Adrenal gland (tissue), 9 donors: ENCODE measurements at regions not wholly inside any gene's neighbourhood (a gene's known extent, or its start where the extent isn't known, plus 50 kb on each side); places are given as distances from the start of the nearest gene placed in this dataset.

Experiments used
- DNase-seq, 7 donors: peaks; one replicate each; pipeline ENCODE4 v3.0.0-alpha.2; 2019 to 2020
- H3K27ac ChIP-seq, 5 donors: fragments of 200-600 bp; sonication (generic) in 4 of 5; 1 replicate in 3 of 5; 2 replicates in 2 of 5; pipeline versions ENCODE4 v1.5.1 to v1.8.0; 2016 to 2020; ENCODE audit warnings: mild to moderate bottlenecking in 1 of 5
- H3K27me3 ChIP-seq: fragments of 200-600 bp; 2 replicates; pipeline ENCODE4 v1.8.0; 2021
- H3K36me3 ChIP-seq, 2 donors: fragments of 200-600 bp; replicated peaks in 1 of 2; 1 replicate in 1 of 2; 2 replicates in 1 of 2; pipeline versions ENCODE4 v1.5.1 to v1.8.0; 2018 to 2022
- H3K4me1 ChIP-seq, 2 donors: fragments of 200-600 bp; replicated peaks in 1 of 2; 1 replicate in 1 of 2; 2 replicates in 1 of 2; pipeline versions ENCODE4 v1.5.1 to v1.8.0; 2018 to 2021
- H3K4me3 ChIP-seq, 4 donors: fragments of 200-600 bp; sonication (generic) in 3 of 4; one replicate each; pipeline ENCODE4 v1.5.1; 2016 to 2018
- H3K9me3 ChIP-seq, 3 donors: fragments of 200-600 bp; sonication (generic) in 1 of 3; replicated peaks in 1 of 3; 1 replicate in 2 of 3; 2 replicates in 1 of 3; pipeline versions ENCODE4 v1.5.1 to v1.8.0; 2016 to 2021
- POLR2A ChIP-seq, 2 donors: fragments of 450-650 bp; IDR thresholded peaks; one replicate each; pipeline ENCODE4 v1.6.1; 2017; ENCODE audit warnings: antibody characterized with exemption in 2 of 2, mild to moderate bottlenecking in 2 of 2, moderate library complexity in 1 of 2
- WGBS, 4 donors: extraction: QIAGEN DNeasy Blood & Tissue Kit in 2 of 4; methylation state at CpG; one replicate each; pipeline versions ENCODE4 v1.1.5 to v1.1.7; 2013 to 2017; 5-methylcytosine and 5-hydroxymethylcytosine counted together
- intact Hi-C, 2 donors: fragments of 100-400 bp; cut with DNase I; formaldehyde crosslinking; loops; one replicate each; pipeline versions ENCODE4 v1.14.1 to v1.15.0; 2022 to 2023
- TF ChIP-seq, protein P1 (sequence below), 6 experiments: fragments of 450-650 bp in 4 of 6; fragments of 200-600 bp in 2 of 6; sonication (generic) in 1 of 6; IDR thresholded peaks; 1 replicate in 5 of 6; 2 replicates in 1 of 6; pipeline versions ENCODE4 v1.5.1 to v1.8.0; 2016 to 2021; ENCODE audit warnings: antibody characterized with exemption in 6 of 6, mild to moderate bottlenecking in 2 of 6, moderate library complexity in 1 of 6
- donor health status: healthy with polysubstance abuse.
- donor health status: Bipolar disorder and iron deficiency.
- donor health status: DM: yes; HTN: yes; CAD: no.
- donor health status: DM: no; HTN: no; CAD: no.
- donor health status: DM: no; HTN: no; CAD: no.

DNA sequence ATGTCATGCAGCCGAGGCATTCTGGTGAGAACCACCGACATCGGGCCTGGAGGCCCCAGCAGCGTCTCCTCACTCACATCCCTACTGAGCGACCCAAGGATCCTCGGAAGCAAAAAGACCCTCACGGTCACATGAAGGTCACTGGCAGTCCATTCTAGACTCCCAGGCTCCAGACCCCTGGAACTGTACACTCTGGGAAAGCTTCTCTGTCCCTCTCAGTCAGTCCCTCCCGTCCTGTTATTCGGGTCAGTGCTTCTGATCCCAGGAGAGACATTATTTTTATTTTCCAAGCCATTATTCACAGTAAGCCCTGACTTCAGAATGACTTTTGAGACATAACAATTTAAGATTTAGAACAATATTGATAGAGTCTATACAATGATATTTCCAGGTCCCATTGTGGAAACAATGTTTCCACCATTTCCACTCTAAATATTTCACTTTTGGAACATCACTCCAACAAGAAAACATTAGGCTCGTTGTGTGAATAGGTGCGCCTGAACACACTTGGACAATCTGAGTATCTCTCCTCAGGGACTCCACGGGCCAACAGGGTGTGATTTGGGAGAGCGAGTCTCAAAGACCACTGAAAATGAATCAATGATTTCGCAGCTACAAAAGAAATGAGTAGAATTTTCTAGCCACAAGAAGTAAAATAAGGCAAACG lies 199.7 kb downstream of the SOD2 start:
- H3K4me1 ChIP-seq, result no peaks in the 10 kb centered on the region
- TF ChIP-seq, protein P1, sequence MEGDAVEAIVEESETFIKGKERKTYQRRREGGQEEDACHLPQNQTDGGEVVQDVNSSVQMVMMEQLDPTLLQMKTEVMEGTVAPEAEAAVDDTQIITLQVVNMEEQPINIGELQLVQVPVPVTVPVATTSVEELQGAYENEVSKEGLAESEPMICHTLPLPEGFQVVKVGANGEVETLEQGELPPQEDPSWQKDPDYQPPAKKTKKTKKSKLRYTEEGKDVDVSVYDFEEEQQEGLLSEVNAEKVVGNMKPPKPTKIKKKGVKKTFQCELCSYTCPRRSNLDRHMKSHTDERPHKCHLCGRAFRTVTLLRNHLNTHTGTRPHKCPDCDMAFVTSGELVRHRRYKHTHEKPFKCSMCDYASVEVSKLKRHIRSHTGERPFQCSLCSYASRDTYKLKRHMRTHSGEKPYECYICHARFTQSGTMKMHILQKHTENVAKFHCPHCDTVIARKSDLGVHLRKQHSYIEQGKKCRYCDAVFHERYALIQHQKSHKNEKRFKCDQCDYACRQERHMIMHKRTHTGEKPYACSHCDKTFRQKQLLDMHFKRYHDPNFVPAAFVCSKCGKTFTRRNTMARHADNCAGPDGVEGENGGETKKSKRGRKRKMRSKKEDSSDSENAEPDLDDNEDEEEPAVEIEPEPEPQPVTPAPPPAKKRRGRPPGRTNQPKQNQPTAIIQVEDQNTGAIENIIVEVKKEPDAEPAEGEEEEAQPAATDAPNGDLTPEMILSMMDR (IDR thresholded peaks at IDR 0.05), result no peak
- TF ChIP-seq POLR2A (IDR thresholded peaks at IDR 0.05), result no peak
- H3K27me3 ChIP-seq, result no peaks in the 10 kb centered on the region
- no peak for DNase-seq
- no peaks in the 10 kb centered on the region for H3K9me3 ChIP-seq
- H3K4me3 ChIP-seq, result no peak overlapping the region
- WGBS, 4 donors, result 80 to 82% (median 81%) methylated on average over 15 of the region's 15 CpGs
- intact Hi-C loops, result no loop called here
- H3K27ac ChIP-seq, result no peak overlapping the region
- no peaks in the 10 kb centered on the region for H3K36me3 ChIP-seq

DNA sequence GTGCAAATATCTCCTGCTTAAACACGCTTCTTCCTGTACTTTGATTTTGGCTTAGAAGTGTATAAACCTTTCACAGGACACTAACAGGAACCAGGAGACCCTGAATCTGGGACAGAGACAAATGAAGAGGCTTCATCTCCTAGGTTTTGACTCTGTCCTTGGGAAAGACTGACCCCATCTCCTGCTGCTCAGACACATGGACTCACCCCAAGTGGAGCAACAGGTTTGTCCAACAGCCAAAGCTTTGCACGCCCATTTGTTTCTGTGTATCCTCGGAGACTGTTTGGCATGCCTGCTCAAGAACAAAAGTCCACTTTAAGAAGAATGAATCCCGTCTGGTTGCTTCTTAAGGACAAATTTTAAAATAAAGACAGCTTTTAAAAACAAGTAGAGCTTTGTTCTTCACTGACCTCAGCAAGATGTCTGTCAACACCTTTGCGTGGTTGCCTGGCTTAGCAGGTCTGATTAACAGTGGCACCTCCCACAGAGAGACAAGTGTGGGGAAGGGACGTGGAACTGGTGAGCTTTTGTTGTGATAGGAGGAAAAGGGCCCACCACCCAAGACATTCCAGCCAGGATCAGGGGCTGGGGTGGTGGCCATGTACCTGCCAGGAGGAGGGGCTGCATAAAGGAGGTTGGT lies 202.6 kb downstream of the SOD2 start:
- no peak for TF ChIP-seq POLR2A (IDR thresholded peaks at IDR 0.05)
- TF ChIP-seq, protein P1 (IDR thresholded peaks at IDR 0.05), result no peak
- Histone ChIP-seq H3K27me3 (no peaks in the 10 kb centered on the region), H3K36me3 (no peaks in the 10 kb centered on the region), H3K9me3 (no peaks in the 10 kb centered on the region), H3K4me3 (no peak overlapping the region), H3K27ac (no peak overlapping the region), H3K4me1 (no peaks in the 10 kb centered on the region)
- intact Hi-C loops, result no loop called here
- 58 to 72% (median 64%) methylated on average over 6 of the region's 6 CpGs for WGBS, 4 donors
- DNase-seq, result peak in 1 of 7 donors; percentile 6

DNA sequence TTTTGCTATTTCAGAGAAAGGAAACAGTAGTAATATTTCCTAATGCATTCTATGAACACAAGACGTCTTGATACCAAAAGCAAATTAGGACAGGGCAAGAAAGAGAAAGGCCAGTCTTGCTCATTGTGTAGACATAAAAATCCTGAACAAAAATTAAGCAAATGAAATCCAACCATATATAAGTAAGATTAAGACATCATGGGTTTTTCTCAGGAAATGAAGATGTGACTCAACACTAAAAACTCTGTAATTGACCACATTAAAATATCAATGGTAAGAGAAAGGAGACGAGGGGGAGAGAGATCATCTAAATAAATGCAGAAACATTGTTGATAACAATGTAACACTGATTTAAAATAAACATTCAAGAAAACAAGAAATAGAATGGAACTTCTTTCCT lies 205.4 kb downstream of the SOD2 start:
- H3K9me3 ChIP-seq, result no peaks in the 10 kb centered on the region
- H3K36me3 ChIP-seq, result no peaks in the 10 kb centered on the region
- no peaks in the 10 kb centered on the region for H3K27me3 ChIP-seq
- H3K27ac ChIP-seq, result no peak overlapping the region
- intact Hi-C loops, result no loop called here
- no peak overlapping the region for H3K4me3 ChIP-seq
- H3K4me1 ChIP-seq, result no peaks in the 10 kb centered on the region
- DNase-seq, result no peak
- TF ChIP-seq POLR2A (IDR thresholded peaks at IDR 0.05), result no peak
- TF ChIP-seq, protein P1 (IDR thresholded peaks at IDR 0.05), result no peak
- WGBS, 4 donors, result 36 to 60% (median 52%) methylated on average over 2 of the region's 2 CpGs

DNA sequence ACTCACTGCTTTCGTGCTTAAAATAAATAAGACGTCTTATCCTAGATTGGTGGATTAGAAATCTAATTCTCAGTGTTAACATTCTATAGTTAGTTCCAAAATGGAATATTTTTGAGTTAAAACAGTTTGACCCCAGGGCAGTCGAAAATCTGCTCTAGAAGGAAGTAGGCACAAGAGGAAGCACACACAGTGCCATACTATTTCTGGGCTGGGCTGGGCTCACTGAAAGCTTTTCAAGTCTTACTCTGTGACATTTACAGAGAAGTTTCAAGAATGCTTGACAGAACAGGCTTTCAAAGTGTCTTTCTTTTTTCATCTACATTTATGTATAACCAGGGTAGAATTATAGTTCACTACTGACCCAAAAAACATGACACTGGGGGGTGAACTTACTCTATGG lies 209.8 kb downstream of the SOD2 start:
- no peak for TF ChIP-seq POLR2A (IDR thresholded peaks at IDR 0.05)
- TF ChIP-seq, protein P1 (IDR thresholded peaks at IDR 0.05), result no peak
- WGBS, 4 donors, result 69 to 80% (median 73%) methylated on average over 3 of the region's 3 CpGs
- Histone ChIP-seq H3K4me3 (no peak overlapping the region), H3K4me1 (no peaks in the 10 kb centered on the region), H3K27ac (no peak overlapping the region), H3K9me3 (no peaks in the 10 kb centered on the region), H3K27me3 (no peaks in the 10 kb centered on the region), H3K36me3 (no peaks in the 10 kb centered on the region)
- no peak for DNase-seq
- intact Hi-C loops, result no loop called here
